ENCODE measurements at regions not wholly inside any gene's neighbourhood (a gene's known extent, or its start where the extent isn't known, plus 50 kb on each side); places are given as distances from the start of the nearest gene placed in this dataset.

DNA sequence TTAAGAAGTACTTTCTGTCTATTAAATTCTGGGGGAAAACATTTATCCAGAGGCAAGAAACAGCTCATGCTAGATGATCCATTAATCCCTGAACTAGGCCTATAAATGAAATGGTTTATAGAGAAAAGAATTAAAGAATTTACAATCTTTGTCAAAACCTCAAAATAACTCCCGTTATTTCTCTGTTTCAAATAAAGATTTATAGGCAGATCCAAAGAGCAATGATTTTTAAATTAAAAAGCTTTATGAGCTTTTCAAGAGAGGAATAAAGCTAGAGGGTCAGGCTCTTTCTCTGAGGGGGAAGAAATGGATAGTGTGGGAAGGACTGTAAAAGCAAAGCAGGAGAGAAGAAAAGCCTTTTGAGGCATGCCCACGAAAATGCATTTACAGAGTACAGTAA is 82.5 kb upstream of the OGFRL1 start:
- TF ChIP-seq POLR2AphosphoS5 (IDR thresholded peaks at IDR 0.05; ENCODE audit: borderline replicate concordance, low read depth, low read length) (no peak), EZH2 (IDR thresholded peaks at IDR 0.05) (no peak)
